ENCODE measurements at regions not wholly inside any gene's neighbourhood (a gene's known extent, or its start where the extent isn't known, plus 50 kb on each side); places are given as distances from the start of the nearest gene placed in this dataset.

- DNase-seq (ENCODE audit: low spot score) = no peak
Measured at GRCh38 chr14:83196236-83196635, 1662.6 kb upstream of the SEL1L start.

GRCh38 chr14:83197271-83197670, 1663.6 kb upstream of the SEL1L start:
- no peak for DNase-seq (ENCODE audit: low spot score)

- DNase-seq (ENCODE audit: low spot score) = no peak
Measured at GRCh38 chr14:83207550-83207949, 1673.9 kb upstream of the SEL1L start.

GRCh38 chr14:83208341-83208740, 1674.7 kb upstream of the SEL1L start:
- DNase-seq (ENCODE audit: low spot score) = no peak

DNA sequence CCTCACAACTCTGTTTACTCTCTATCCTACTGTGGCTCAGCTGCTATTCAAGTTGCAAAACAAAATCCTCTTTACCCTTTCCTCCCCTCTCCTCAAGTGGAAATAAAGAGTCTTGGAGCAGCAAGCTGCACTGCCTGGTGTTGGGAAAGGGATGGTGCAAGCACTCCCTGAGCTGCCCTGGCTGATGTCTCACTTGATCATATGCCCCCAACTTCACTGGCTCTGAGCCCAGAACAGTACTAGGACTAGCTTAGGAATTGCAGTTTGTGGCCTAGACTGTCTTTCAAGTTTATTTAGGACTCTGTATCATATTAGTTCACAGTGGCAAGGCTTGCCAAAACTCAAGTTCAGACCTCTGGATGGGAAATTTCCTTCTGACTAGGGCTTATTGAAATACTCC, 1683.8 kb upstream of the SEL1L start:
- no peak for DNase-seq (ENCODE audit: low spot score)

GRCh38 chr14:83247924-83248639, 1714.4 kb upstream of the SEL1L start:
- DNase-seq (ENCODE audit: low spot score) = no peak

DNA sequence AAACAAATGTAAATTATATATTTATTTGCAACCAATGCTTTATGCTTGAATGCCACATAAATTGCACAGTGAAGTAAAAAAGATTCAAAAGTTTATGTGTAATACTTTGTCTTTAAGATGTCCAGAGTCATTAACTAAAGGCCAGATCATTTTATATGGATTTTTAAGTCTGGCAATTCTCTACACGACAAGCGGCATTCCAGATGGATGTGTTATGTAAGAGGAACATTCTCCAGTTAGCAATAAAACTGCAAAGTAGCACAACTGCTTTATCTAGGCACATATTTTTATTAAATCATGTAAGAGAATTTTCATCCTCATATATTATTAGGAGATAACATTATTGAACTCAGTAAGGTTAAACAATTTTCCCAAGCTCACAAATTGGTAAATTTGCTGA, 1717.7 kb upstream of the SEL1L start:
- DNase-seq (ENCODE audit: low spot score) = no peak

- DNase-seq (ENCODE audit: low spot score) = no peak
Measured at GRCh38 chr14:83253870-83254269, 1720.2 kb upstream of the SEL1L start.

GRCh38 chr14:83255015-83255726, 1721.5 kb upstream of the SEL1L start:
- no peak for DNase-seq (ENCODE audit: low spot score)

- DNase-seq (ENCODE audit: low spot score) = no peak
Measured at GRCh38 chr14:83255727-83256090, 1722.1 kb upstream of the SEL1L start.

GRCh38 chr14:83257466-83258439, 1724.1 kb upstream of the SEL1L start:
- DNase-seq (ENCODE audit: low spot score) = no peak

DNA sequence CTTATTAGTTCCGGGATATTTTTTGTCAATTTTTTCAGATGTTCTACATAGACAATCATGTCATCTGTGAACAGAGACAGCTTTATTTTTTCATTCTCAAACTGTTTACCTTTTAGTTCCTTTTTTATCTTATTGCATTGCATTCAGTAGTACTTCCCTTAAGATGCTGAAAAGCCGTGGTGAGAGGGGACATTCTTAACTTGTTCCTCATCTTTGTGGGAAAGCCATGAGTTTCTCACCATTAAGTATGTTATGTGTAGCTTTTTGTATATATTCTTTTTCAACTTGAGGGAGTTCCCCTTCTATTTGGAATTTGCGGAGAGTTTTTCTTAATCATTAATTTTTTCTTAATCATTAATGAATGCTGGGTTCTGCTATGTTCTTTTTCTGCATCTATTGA, 1727.1 kb upstream of the SEL1L start:
- no peak for DNase-seq (ENCODE audit: low spot score)

- DNase-seq (ENCODE audit: low spot score) = no peak
Measured at GRCh38 chr14:83269583-83269982, 1735.9 kb upstream of the SEL1L start.

DNA sequence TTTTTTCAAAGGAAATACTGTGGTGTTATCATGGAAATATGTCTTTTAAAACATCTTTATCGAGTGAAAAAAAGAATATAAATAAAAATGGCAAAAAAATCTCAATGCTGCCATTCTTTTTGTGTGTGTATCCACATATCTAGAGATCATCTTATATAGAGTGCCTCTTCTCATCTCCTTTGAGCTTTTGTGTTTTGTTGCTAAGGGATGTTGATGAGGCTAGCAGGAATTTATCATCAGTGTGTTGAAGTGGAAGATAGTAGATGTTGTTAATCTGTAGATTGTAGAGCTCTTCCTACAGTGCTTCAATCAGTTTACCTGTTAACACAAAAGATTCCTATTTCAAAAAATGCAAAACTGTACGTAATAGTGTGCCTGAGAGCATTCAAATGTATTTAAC, 1738.0 kb upstream of the SEL1L start:
- no peak for DNase-seq (ENCODE audit: low spot score)

GRCh38 chr14:83280719-83281118, 1747.1 kb upstream of the SEL1L start:
- no peak for DNase-seq (ENCODE audit: low spot score)

GRCh38 chr14:83282706-83283105, 1749.1 kb upstream of the SEL1L start:
- DNase-seq (ENCODE audit: low spot score) = no peak

GRCh38 chr14:83287300-83287699, 1753.6 kb upstream of the SEL1L start:
- DNase-seq (ENCODE audit: low spot score) = no peak

DNA sequence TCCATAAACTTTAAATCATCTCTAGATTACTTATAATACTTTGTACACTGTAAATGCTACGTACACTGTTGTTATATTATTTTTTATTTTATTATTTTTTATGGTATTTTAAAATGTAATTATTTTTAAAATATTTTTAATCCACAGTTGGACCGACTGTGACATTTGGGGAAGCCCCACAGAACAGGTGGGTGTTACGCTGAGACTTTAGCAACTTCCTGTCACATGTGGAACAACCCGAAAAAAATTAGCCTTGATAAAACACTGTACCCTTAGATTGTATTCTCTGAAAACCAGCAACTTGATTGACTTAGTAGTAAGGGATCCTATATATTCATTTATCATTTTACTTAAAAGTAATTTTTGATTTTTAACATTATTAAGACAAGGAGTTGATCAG, 1755.7 kb upstream of the SEL1L start:
- no peak for DNase-seq (ENCODE audit: low spot score)

GRCh38 chr14:83289896-83290295, 1756.2 kb upstream of the SEL1L start:
- DNase-seq (ENCODE audit: low spot score) = no peak

GRCh38 chr14:83290447-83290846, 1756.8 kb upstream of the SEL1L start:
- no peak for DNase-seq (ENCODE audit: low spot score)

GRCh38 chr14:83291714-83292113, 1758.1 kb upstream of the SEL1L start:
- DNase-seq (ENCODE audit: low spot score) = no peak

- DNase-seq (ENCODE audit: low spot score) = no peak
Measured at GRCh38 chr14:83294941-83295340, 1761.3 kb upstream of the SEL1L start.

DNA sequence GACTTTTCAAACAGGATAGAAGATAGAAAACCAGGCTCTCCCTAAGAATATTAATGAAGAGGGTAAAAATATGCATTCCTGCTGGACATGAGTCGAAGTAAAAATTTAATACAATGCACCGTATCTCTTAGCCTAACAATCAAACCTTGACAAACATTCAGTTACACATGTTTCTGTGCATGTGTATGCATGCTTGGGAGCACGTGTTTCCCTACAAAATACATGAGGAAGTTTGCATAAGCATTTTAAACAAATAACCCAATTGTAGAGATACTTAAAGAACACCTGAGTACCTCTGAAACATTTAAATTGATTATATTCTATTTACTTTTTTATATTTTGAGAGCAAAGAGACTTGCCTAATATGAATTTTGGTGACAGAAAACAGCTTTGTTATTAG, 1763.7 kb upstream of the SEL1L start:
- DNase-seq (ENCODE audit: low spot score) = no peak
